GM19035 (cell line): ENCODE measurements at regions not wholly inside any gene's neighbourhood (a gene's known extent, or its start where the extent isn't known, plus 50 kb on each side); places are given as distances from the start of the nearest gene placed in this dataset.

ENCODE experiments used
- ATAC-seq: cut with Tn5 transposase; IDR thresholded peaks from one replicate; pipeline ENCODE4 v1.9.1; 2021; ENCODE audit not compliant: unreplicated experiment

- ATAC-seq, result no peak
Observed at GRCh38 chr18:51897884-51898283, 442.1 kb upstream of the DCC start.

- no peak for ATAC-seq
Observed at GRCh38 chr18:51907687-51908597, 432.1 kb upstream of the DCC start.

- no peak for ATAC-seq
Observed at GRCh38 chr18:51908598-51908944, 431.4 kb upstream of the DCC start.

GRCh38 chr18:51911584-51911983 lies 428.4 kb upstream of the DCC start:
- no peak for ATAC-seq

GRCh38 chr18:51912381-51912780 lies 427.6 kb upstream of the DCC start:
- no peak for ATAC-seq

GRCh38 chr18:51915176-51915575 lies 424.8 kb upstream of the DCC start:
- ATAC-seq, result no peak

- ATAC-seq, result no peak
Observed at GRCh38 chr18:51921862-51922261, 418.1 kb upstream of the DCC start.

- ATAC-seq, result no peak
Observed at GRCh38 chr18:51933903-51934302, 406.1 kb upstream of the DCC start.

- ATAC-seq, result no peak
Observed at GRCh38 chr18:51936115-51936514, 403.9 kb upstream of the DCC start.

GRCh38 chr18:51941999-51942398 lies 398.0 kb upstream of the DCC start:
- peak; percentile 55 for ATAC-seq

- no peak for ATAC-seq
Observed at GRCh38 chr18:51943281-51943680, 396.7 kb upstream of the DCC start.

- ATAC-seq, result no peak
Observed at GRCh38 chr18:51946946-51947345, 393.1 kb upstream of the DCC start.

GRCh38 chr18:51952844-51953243 lies 387.2 kb upstream of the DCC start:
- ATAC-seq, result no peak

GRCh38 chr18:51953521-51953920 lies 386.5 kb upstream of the DCC start:
- ATAC-seq, result peak; percentile 73

GRCh38 chr18:51955136-51955535 lies 384.9 kb upstream of the DCC start:
- no peak for ATAC-seq

GRCh38 chr18:51957001-51957400 lies 383.0 kb upstream of the DCC start:
- ATAC-seq, result no peak

GRCh38 chr18:51980101-51980500 lies 359.9 kb upstream of the DCC start:
- ATAC-seq, result no peak

GRCh38 chr18:51988277-51988676 lies 351.7 kb upstream of the DCC start:
- no peak for ATAC-seq

GRCh38 chr18:51997129-51997528 lies 342.9 kb upstream of the DCC start:
- ATAC-seq, result no peak

GRCh38 chr18:51998066-51998465 lies 341.9 kb upstream of the DCC start:
- ATAC-seq, result no peak

GRCh38 chr18:51998711-51999110 lies 341.3 kb upstream of the DCC start:
- ATAC-seq, result no peak

GRCh38 chr18:51999351-51999750 lies 340.6 kb upstream of the DCC start:
- no peak for ATAC-seq

- no peak for ATAC-seq
Observed at GRCh38 chr18:52000435-52000834, 339.6 kb upstream of the DCC start.
